ENCODE measurements at regions not wholly inside any gene's neighbourhood (a gene's known extent, or its start where the extent isn't known, plus 50 kb on each side); places are given as distances from the start of the nearest gene placed in this dataset.

DNA sequence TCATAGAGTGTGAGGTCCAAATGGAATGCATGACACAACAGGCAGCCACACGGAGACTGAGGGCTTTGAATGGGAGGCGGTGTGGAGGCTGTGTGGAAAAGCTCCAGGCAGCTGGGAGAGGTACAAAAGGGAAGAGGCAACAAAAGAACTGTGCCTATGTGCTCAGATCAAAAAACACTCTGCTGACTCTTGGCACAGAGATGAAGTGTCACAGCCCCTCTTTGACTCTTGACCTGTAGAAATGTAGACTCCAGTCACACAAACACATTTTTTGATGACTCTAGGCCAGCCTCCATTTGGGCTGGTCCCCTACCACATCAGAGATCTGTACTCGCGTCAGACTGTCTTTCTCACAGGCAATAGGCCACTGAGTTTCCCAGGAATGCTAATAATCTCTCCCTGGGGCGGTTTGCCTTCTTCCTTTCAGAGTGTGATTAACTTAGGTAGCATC is 456.0 kb downstream of the TUSC7 start:
- TF ChIP-seq, protein P1, sequence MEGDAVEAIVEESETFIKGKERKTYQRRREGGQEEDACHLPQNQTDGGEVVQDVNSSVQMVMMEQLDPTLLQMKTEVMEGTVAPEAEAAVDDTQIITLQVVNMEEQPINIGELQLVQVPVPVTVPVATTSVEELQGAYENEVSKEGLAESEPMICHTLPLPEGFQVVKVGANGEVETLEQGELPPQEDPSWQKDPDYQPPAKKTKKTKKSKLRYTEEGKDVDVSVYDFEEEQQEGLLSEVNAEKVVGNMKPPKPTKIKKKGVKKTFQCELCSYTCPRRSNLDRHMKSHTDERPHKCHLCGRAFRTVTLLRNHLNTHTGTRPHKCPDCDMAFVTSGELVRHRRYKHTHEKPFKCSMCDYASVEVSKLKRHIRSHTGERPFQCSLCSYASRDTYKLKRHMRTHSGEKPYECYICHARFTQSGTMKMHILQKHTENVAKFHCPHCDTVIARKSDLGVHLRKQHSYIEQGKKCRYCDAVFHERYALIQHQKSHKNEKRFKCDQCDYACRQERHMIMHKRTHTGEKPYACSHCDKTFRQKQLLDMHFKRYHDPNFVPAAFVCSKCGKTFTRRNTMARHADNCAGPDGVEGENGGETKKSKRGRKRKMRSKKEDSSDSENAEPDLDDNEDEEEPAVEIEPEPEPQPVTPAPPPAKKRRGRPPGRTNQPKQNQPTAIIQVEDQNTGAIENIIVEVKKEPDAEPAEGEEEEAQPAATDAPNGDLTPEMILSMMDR (conservative IDR thresholded peaks at IDR 0.05; ENCODE audit: control insufficient read depth, insufficient read depth, low read depth, low read length) = no peak
- H3K4me3 ChIP-seq (ENCODE audit: control insufficient read depth, low read depth, low read length) = no peak overlapping the region
- DNase-seq (ENCODE audit: low read depth) = no peak

- DNase-seq (ENCODE audit: low read depth) = no peak
- TF ChIP-seq, protein P1 (conservative IDR thresholded peaks at IDR 0.05; ENCODE audit: control insufficient read depth, insufficient read depth, low read depth, low read length) = no peak
- H3K4me3 ChIP-seq (ENCODE audit: control insufficient read depth, low read depth, low read length) = no peak overlapping the region
Observed at GRCh38 chr3:117168896-117169295, 459.3 kb downstream of the TUSC7 start.

DNA sequence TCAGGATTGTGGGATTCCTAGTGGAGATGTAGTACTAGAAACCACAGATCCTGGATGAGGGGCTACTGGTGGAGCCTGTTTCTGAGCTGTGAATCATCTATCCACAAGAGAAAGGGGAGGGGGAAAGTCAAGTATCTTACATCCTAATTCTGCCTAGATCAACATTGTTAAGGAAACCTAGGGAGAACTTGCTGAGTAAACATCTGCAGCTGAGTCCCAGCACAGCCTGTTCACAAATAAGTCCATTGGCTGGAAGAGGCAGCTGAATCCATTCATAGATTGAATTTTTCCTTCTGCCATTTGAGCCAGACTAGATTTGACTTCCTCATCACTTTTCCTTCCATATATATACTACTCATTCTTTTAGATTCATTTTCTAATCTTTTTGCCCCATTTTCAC is 460.5 kb downstream of the TUSC7 start:
- no peak overlapping the region for H3K4me3 ChIP-seq (ENCODE audit: control insufficient read depth, low read depth, low read length)
- TF ChIP-seq, protein P1 (conservative IDR thresholded peaks at IDR 0.05; ENCODE audit: control insufficient read depth, insufficient read depth, low read depth, low read length) = no peak
- DNase-seq (ENCODE audit: low read depth) = no peak

DNA sequence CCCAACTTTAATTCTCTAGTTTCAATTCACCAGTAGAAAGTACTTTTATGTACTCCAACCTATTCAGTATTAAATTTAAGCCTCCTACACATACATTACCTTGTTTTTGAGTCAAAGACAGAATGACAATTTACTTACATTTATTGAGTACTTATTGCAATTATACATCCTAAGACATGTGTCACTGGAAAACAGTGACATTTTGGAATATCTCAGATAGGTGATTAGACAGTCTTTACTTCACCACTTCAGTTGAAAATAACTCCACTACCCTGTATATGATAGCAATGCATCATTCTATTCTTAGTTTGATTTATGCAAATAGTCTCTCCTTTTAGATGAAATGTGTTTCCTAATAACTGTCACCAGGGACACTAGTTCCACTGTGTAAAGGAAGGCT is 461.5 kb downstream of the TUSC7 start:
- DNase-seq (ENCODE audit: low read depth) = no peak
- TF ChIP-seq, protein P1 (conservative IDR thresholded peaks at IDR 0.05; ENCODE audit: control insufficient read depth, insufficient read depth, low read depth, low read length) = no peak
- H3K4me3 ChIP-seq (ENCODE audit: control insufficient read depth, low read depth, low read length) = no peak overlapping the region

DNA sequence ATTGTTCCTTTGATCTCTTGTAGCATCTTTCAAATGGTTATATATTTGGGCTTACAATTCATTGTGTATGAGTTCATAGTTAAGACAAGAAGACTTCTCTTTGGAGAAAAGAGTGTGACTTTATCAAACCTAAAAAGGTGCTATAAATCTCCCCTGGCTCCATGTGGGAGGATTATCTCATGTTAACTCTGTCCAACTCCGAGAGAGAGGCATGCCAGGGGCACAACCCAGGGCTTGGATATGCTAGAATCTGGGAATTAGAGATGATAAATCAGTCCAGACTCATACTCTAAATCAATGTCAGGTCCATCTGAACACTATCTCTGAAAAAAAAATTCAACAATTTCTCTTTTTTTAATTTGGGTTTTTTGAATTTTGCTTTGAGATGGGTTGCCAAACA is 462.8 kb downstream of the TUSC7 start:
- TF ChIP-seq, protein P1 (conservative IDR thresholded peaks at IDR 0.05; ENCODE audit: control insufficient read depth, insufficient read depth, low read depth, low read length) = no peak
- DNase-seq (ENCODE audit: low read depth) = no peak
- no peak overlapping the region for H3K4me3 ChIP-seq (ENCODE audit: control insufficient read depth, low read depth, low read length)

DNA sequence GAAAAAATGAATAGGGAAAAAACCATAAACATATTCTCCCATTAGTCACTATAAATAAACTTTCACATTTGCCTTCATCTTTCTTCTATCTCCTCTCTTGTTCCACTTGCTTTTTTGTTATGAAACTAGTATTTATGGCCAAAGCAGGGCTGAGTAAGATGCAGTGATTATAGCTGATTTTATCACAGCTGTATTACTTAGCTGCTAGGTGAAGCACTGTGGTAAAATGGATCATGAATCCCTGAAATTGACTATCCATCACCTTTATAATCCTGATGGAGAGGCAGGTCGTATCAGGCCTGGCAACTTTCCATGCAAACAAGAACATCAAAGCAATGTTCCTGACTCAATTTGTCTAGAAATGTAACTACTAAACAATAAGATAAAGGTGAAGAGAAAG is 471.6 kb downstream of the TUSC7 start:
- TF ChIP-seq, protein P1 (conservative IDR thresholded peaks at IDR 0.05; ENCODE audit: control insufficient read depth, insufficient read depth, low read depth, low read length) = no peak
- no peak for DNase-seq (ENCODE audit: low read depth)
- no peak overlapping the region for H3K4me3 ChIP-seq (ENCODE audit: control insufficient read depth, low read depth, low read length)

DNA sequence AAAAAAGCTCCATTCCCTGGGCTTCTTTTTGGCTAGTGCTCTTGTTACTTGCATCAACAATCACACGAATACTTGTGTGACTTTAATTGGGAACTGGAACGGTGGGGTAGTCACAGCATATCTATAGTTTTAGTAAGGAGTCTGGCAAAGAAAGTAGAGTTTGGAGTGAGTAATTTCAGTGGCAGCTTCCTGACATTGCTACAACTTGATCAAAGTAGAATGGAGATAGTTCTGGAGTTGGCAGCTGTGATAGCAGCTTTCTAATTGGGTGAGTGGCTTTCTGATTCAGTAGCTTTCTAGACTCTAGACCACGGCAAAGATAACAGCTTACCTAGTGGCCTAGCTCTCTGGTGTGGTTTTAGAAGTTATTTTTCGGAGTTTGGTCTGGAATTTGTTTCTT is 475.0 kb downstream of the TUSC7 start:
- TF ChIP-seq, protein P1 (conservative IDR thresholded peaks at IDR 0.05; ENCODE audit: control insufficient read depth, insufficient read depth, low read depth, low read length) = no peak
- H3K4me3 ChIP-seq (ENCODE audit: control insufficient read depth, low read depth, low read length) = no peak overlapping the region
- DNase-seq (ENCODE audit: low read depth) = peak; percentile 56

Data from fibroblast of mammary gland (primary cell).